GM12891 (cell line): ENCODE measurements at regions not wholly inside any gene's neighbourhood (a gene's known extent, or its start where the extent isn't known, plus 50 kb on each side); places are given as distances from the start of the nearest gene placed in this dataset.

Experiments
- PAX5 ChIP-seq: IDR thresholded peaks from 2 replicates; pipeline ENCODE4 v1.6.1; 2011; ENCODE audit warnings: low read length, moderate library complexity, mild to moderate bottlenecking; ENCODE audit not compliant: insufficient read depth, severe bottlenecking
- POLR2A ChIP-seq: IDR thresholded peaks from 2 replicates; pipeline ENCODE4 v1.6.1; 2011; ENCODE audit warnings: low read depth, low read length, control low read depth
- POLR2AphosphoS5 ChIP-seq: IDR thresholded peaks from 2 replicates; pipeline ENCODE4 v1.6.1; 2011; ENCODE audit warnings: low read depth, low read length, control low read depth
- TAF1 ChIP-seq: IDR thresholded peaks from 2 replicates; pipeline ENCODE4 v1.6.1; 2011; ENCODE audit warnings: low read depth, low read length, control low read depth

DNA sequence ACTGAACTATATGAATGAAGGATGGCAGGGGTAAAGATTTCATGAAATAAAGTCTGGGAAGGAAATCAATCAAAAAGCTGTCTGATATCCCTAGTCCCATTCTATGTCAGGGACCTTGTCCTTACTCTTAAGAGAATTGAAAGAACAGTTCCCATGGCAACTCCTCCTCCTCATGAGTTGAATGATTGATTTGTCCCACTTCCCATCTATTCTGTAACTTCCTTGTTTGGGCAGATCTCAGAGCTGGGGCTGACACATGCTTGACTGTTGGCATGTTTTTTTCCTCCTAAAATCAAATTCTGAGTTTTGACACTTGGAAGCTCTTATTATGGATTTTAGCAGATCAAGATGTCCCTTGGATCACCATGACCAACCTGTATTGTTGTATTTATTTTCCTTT, 1138.6 kb upstream of the CDH8 start:
- no peak for TF ChIP-seq POLR2AphosphoS5
- no peak for TF ChIP-seq POLR2A
- TF ChIP-seq TAF1, result no peak
- TF ChIP-seq PAX5, result no peak
